Hepatocyte (in vitro differentiated cells): ENCODE measurements at regions not wholly inside any gene's neighbourhood (a gene's known extent, or its start where the extent isn't known, plus 50 kb on each side); places are given as distances from the start of the nearest gene placed in this dataset.

Experiments
- CTCF ChIP-seq: fragments of 200-600 bp; sonication (generic); IDR thresholded peaks from 2 replicates; pipeline ENCODE4 v1.5.1; 2016; ENCODE audit warnings: antibody characterized with exemption, mild to moderate bottlenecking; ENCODE audit not compliant: poor library complexity
- EZH2 ChIP-seq: fragments of 200-600 bp; sonication (generic); IDR thresholded peaks from 2 replicates; pipeline ENCODE4 v1.6.1; 2016; ENCODE audit warnings: antibody characterized with exemption, mild to moderate bottlenecking, borderline replicate concordance
- EZH2phosphoT487 ChIP-seq: fragments of 200-600 bp; sonication (generic); IDR thresholded peaks from one replicate; pipeline ENCODE4 v1.6.1; 2018; ENCODE audit warnings: antibody characterized with exemption, mild to moderate bottlenecking, low read depth, moderate library complexity; ENCODE audit not compliant: unreplicated experiment, severe bottlenecking

- no peak for TF ChIP-seq CTCF
- no peak for TF ChIP-seq EZH2
- TF ChIP-seq EZH2phosphoT487: no peak
Measured at GRCh38 chr6:126660376-126660775, 320.5 kb downstream of the CENPW start.
